Hematopoietic multipotent progenitor cell treated with erythropoietin and hydrocortisone succinate and interleukin-3 and kit ligand, for 6 days (in vitro differentiated cells): ENCODE measurements at regions not wholly inside any gene's neighbourhood (a gene's known extent, or its start where the extent isn't known, plus 50 kb on each side); places are given as distances from the start of the nearest gene placed in this dataset.

Experiments used
- DNase-seq: peaks from one replicate; pipeline ENCODE4 v3.0.0-alpha.2; 2015

GRCh38 chr18:24914685-24915084 lies 437.3 kb downstream of the ZNF521 start:
- no peak for DNase-seq

DNA sequence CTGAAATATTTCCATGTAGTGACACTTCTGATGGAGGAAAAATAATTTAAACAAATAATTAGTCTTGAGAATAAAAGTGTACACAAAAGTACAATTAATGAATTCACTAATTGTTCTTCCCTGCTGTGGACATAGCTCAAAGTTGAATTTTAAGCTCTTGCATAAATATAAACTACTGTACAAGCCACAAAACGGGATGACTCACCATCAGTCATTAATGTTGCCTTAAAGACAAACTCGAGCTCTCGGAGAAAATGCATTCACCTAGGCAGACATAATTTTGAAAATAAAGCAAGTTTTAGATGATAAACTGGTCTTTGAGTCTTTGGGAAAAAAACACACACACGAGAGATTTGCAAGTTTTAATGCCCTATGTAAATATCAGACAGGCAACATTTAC lies 436.4 kb downstream of the ZNF521 start:
- DNase-seq, result no peak

DNA sequence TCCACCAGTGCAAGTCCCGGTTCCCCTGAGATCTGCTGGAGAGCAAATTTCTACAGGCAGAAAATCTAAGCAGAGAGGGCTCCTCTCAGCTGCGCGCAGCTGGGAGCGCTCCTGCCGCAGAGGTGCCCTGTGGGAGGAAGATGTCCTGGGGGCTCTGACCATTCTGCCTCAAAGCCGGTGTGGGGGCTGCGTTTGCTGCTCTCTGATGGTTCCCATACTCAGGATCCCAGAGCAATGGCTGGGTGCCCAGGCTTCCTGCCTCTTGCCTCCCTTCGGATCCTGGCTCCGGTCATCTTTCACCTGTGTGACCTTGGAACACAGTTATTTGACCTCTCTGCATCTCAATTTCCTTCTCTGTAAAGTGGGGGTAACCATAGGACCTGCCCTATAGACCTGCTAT lies 434.2 kb downstream of the ZNF521 start:
- no peak for DNase-seq

DNA sequence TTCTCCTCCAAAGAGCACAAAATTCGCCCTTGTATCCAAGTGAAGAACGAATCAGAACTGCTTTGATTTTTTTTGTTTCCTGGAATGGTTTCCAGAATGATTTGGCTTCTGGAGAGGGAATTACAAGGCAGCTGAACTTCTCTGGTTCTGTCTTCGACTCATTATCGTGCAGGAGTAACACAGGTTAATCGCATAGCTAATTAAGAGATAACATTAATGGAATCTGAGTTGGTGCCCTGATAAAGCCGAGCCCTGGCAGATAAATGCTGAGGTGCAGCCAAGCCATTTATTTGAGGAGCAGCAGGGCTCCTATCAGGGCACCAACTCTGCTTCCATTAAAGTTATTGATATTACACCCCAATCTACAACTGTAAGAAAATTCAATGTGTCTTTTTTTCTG lies 433.7 kb downstream of the ZNF521 start:
- no peak for DNase-seq

GRCh38 chr18:24919181-24919797 lies 432.7 kb downstream of the ZNF521 start:
- no peak for DNase-seq

GRCh38 chr18:24922491-24922890 lies 429.5 kb downstream of the ZNF521 start:
- no peak for DNase-seq

- no peak for DNase-seq
Measured at GRCh38 chr18:24923138-24923537, 428.8 kb downstream of the ZNF521 start.

GRCh38 chr18:24924066-24924716 lies 427.8 kb downstream of the ZNF521 start:
- no peak for DNase-seq

- DNase-seq, result no peak
Measured at GRCh38 chr18:24926649-24927048, 425.3 kb downstream of the ZNF521 start.

- no peak for DNase-seq
Measured at GRCh38 chr18:24928301-24928878, 423.6 kb downstream of the ZNF521 start.

GRCh38 chr18:24930478-24930877 lies 421.5 kb downstream of the ZNF521 start:
- no peak for DNase-seq

DNA sequence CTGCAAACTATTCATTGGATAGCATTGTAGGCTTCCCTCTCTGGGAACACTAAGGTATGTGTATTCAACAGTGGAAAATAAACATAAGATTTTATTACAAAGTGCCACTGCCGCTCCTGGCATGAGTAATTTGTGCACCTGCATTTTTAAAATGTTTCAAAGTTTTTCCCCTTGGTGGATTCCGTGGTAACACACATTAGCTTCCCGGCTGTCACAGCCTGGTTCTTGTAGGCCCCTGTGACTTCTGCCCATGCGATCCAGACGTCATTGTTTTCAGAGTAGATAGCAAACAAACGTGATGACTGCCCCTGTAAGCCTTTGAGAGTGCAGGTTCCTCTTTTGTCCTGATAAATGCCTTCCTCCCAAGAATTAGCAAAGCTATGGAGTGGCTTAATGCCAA lies 421.0 kb downstream of the ZNF521 start:
- DNase-seq, result no peak

DNA sequence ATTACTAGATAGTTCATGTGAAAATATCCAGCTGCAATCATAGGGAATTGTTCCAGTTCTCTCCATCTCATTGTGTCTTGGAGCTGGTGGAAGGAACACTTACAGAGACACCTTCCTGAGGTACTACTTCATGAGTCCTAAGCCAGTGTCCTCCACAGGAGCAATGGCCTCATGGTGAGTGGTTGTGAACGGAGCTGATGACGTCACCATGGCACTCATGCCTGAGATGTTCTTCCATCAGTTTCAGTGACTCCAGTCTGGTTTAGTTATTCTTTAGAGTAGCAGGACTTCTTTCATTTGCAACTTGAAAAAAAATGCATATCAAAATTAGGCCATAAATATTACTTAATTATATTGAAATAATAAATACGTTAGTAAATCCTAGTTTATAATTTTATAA lies 418.6 kb downstream of the ZNF521 start:
- DNase-seq, result no peak

DNA sequence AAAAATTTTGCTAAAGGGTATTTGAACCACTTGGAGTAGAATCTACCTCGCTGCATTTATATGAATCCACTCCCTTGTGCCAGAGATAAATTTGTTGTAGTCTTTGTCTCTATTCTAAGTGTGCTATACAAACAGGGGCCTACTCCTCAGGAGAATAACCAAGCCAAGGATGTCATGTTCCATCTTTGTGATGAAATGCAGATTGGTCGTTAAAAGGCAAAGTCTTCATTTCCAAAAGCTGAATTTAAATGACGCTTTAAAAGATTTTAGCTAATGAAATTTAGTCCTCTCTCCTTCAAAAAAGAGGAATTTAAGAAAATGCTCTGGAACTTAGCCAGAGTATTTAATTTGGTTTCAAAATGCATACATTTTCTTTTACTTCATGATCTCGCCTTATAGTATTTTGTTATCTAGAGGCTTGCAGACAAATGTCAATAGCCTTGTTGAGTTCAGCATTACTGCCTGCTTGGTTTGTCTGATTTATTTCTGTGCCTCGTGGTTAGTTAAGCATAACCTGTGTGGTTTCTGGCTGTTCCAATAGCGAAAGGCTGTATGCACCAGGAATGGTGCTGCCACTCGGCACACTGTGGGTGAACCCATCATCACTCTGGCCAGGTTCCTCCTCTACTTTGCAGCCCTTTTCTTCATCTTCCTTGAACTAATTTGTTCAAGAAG lies 417.6 kb downstream of the ZNF521 start:
- DNase-seq, result no peak

DNA sequence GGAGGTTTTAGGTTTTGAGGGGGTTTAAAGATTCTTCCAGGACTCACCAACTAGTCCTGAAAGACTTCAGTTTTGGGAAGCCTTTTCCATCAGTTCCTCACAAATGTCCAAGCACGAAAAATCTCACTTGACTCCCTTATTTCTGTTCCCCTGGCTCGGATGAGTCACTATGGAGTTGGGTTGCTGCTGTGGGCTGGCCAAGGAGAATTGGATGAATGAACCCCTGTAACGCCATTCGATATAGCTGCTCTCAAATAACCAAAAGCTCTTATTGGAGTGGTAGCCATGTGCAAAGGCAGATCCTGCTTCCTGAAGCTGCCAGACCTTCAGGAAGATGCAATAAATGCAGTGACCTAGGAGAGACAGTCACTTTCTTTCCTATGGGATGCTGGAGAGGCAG lies 417.0 kb downstream of the ZNF521 start:
- DNase-seq, result no peak

DNA sequence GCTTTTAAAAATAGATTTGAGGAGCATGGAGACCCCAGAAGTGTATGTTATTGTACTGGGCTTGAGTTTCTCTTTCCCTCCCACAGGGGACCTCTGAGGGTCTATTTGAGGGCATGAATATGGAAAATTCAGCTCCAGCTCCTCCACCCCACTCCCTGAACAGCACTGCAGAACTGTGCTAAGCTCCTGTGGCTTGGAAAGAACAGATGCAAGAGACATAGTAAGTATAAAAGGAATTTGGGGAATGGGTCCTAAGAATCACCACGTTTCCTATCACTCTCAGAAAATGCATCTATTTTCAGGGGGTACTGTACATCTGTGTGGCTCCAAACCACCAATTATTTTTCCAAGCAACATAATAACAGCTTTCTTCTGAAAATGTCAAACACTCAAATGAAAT lies 416.1 kb downstream of the ZNF521 start:
- no peak for DNase-seq

- peak; percentile 58 for DNase-seq
Measured at GRCh38 chr18:24936691-24937090, 415.3 kb downstream of the ZNF521 start.

GRCh38 chr18:24937639-24938275 lies 414.2 kb downstream of the ZNF521 start:
- no peak for DNase-seq

DNA sequence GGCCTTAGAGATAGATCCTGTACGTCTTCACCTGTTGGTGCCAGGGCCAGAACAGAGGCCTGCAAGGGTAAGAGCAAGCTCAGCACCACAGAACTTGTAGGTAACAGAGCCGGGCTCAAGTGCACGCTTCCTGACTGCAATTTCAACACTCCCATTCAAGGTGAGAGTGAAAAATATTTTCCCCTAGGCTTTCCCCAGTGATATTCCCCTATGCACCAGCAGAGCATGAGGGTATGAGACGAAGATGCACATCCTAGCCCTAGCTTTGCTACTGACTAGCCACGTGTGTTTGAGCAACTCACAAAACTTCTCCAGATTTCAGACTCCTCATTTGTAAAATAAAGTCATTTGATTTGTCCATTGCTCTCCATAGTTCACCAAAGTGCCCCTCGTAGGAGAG lies 411.6 kb downstream of the ZNF521 start:
- DNase-seq, result no peak

DNA sequence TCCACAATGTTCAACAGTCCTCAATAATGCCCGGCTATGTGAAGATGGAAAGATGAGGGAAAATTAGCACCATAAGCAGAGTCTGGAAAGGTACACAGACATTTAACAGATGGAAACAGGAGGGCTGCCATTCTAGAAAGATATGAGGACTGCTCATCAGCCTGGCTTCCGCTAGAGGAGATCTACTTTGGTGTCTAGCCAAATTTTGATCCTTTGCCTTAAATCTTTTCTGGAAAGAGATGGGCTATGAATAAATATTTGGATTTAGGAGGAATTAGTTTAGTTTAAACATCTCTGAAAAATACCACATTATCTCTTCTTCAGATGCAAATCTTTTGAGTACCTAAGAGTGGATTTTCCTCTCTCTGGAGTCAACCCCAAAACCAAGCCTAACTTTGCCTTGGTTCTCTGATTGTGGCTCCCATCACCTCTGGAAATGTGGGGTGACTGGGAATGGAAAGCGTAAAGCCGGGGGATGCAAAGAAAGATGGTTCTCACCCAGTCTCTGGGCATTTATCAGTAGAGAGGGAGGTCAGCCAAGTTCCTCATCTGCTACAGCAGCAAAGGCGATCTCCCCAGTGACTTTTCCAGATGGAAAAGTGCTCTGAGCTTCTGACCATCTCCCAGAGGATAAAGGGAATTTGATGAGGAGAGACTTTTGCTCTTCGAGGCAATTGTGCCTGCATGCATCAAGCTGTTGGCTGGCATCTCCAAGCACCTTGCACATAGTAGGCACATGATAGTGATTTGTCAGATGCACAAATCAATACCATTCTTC lies 410.6 kb downstream of the ZNF521 start:
- no peak for DNase-seq

GRCh38 chr18:24942144-24942543 lies 409.8 kb downstream of the ZNF521 start:
- DNase-seq, result no peak

DNA sequence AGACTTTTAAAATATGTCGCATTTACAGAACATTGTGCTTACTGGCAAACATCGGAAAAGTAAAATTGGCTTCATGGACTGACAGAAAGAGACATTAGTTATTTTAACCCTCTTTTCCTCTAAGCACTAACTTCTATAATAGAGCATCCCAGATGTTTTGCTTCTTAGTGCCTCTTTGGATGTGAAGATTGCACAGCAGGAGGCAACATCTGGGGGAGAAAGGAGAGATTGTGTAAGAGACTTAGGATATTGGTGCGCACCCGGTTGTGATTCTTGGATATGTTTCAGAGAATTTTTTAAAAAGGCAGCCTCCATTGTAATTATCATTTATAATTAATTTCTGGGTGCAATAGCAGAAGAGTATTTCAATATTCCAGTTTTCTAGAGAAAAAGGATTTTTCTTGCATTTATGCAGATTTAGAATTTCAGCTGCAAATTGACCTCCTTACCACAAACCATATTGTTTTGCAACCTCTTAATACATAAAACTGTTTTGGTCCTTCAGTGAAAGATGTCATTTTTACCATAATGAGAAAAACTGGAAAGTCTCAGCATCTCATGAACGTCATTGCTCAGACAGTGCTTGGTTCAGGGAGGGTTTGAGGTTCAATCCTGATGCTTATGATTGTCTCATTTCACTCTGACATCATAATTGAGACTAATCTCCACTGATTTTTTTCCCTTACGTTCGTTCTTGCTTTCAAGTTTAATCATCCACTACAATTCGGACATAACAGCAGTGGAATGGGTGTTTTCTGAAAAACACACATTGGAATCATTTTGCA lies 404.3 kb downstream of the ZNF521 start:
- DNase-seq, result no peak
